D721Med (cell line): ENCODE measurements at regions not wholly inside any gene's neighbourhood (a gene's known extent, or its start where the extent isn't known, plus 50 kb on each side); places are given as distances from the start of the nearest gene placed in this dataset.

Experiments
- DNase-seq: peaks from one replicate; pipeline ENCODE4 v3.0.0; 2011; ENCODE audit warnings: low spot score; ENCODE audit not compliant: insufficient read length
- FAIRE-seq: peaks from 2 replicates; lab custom pipeline; 2011; peaks lifted over from hg19 to GRCh38; lab: Jason Lieb, UNC
- TF ChIP-seq, protein P1 (sequence below): IDR thresholded peaks from 2 replicates; pipeline ENCODE4 v1.5.1; 2012; ENCODE audit warnings: mild to moderate bottlenecking, control low read depth; ENCODE audit not compliant: insufficient read depth; ENCODE audit errors: missing control alignments

DNA sequence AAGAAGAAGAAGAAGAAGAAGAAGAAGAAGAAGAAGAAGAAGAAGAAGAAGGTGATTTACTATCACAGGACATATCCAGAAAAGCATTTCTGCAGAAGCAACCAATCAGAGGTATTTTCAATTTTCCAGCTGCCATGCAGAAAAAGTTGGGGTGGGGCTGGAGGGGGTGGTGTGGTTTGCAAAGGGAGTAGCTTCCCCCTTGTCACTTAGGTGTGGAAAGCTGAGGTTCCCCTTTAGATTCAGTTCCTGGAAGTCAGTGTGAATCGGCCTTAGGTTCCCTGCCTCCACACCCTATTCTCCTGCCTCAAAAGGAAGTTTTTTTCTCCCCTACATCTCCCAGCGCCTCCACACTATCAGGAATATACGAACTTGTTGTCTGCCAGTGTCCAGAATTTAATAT lies 276.7 kb upstream of the ARRDC4 start:
- TF ChIP-seq, protein P1, sequence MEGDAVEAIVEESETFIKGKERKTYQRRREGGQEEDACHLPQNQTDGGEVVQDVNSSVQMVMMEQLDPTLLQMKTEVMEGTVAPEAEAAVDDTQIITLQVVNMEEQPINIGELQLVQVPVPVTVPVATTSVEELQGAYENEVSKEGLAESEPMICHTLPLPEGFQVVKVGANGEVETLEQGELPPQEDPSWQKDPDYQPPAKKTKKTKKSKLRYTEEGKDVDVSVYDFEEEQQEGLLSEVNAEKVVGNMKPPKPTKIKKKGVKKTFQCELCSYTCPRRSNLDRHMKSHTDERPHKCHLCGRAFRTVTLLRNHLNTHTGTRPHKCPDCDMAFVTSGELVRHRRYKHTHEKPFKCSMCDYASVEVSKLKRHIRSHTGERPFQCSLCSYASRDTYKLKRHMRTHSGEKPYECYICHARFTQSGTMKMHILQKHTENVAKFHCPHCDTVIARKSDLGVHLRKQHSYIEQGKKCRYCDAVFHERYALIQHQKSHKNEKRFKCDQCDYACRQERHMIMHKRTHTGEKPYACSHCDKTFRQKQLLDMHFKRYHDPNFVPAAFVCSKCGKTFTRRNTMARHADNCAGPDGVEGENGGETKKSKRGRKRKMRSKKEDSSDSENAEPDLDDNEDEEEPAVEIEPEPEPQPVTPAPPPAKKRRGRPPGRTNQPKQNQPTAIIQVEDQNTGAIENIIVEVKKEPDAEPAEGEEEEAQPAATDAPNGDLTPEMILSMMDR, result no peak
- FAIRE-seq, result no peak
- DNase-seq, result no peak

DNA sequence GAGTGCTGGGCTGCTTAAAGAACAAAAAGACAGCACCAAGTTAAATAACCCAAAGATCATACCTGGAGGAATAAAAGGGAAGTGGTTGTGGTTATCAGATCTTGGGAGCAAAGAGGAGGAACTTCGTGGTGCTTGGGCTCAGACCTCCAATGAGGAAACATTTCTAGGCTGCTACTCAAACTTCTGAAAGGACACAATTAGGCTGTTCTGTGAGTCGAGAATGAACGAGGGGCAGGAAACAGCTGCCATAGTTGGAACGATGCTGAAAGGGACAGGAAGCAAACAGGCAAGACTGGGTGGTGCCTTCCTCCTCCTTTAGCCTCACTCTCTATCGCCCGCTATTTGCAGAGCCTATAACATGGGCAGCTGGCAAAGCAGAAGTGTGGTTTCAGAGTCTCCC lies 276.3 kb upstream of the ARRDC4 start:
- no peak for DNase-seq
- TF ChIP-seq, protein P1, result no peak
- no peak for FAIRE-seq

DNA sequence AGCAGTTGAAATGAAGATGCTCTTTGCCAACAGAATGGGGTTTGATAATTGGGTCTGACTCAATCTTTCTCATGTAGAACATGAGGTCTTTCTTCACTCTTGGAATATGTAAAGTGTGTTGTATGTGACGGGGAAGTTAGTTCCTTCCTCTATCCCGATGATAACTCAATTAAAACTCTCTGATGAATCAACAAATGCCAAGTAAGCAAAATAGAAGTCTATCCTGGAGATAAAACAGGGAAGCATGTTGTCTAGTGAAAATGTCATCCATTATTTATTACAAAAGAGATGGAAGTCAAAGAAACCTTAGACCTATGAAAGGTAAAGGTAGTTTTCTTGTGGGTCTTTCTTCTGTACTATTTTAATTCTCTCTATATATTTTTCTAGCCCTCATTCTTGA lies 274.2 kb upstream of the ARRDC4 start:
- TF ChIP-seq, protein P1, result no peak
- DNase-seq (no peak), FAIRE-seq (no peak)

DNA sequence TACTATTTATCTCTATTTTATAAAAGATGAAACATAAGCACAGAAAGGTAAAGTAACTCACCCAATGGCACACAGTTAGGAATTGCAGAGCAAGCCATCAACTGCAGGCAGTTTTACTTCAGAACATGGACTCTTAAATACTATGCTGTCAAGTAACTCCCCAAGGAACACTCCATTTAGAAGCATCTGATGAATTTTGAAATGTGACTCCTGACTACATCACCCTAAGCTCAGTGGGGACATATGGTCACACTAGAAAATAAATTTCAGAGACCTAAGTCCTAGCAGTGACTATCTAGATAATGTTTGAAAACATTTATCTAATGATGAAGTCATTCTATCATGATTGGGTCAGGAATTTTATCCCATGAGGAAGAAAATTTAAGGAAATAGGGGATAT lies 272.8 kb upstream of the ARRDC4 start:
- DNase-seq, result no peak
- no peak for FAIRE-seq
- TF ChIP-seq, protein P1, result no peak

DNA sequence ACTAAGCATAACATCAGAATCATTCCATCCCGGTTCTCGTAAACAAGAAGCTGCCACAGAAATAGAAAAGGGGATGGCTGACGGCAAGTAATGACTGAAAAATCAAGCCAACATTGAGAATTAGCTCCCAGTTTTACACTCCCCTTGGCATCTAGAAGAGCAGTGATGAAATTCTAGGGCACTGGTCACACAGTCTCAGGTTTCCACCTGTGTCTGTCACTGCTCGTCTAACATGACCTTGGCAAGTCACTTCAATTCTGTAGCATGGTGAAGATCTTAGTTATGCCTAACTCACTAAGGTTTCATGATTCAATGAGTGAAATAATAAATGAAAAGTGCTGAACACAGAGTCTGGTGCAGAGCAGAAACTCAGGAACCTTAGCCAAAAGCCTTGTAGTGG lies 272.3 kb upstream of the ARRDC4 start:
- no peak for DNase-seq
- no peak for FAIRE-seq
- TF ChIP-seq, protein P1, result no peak

DNA sequence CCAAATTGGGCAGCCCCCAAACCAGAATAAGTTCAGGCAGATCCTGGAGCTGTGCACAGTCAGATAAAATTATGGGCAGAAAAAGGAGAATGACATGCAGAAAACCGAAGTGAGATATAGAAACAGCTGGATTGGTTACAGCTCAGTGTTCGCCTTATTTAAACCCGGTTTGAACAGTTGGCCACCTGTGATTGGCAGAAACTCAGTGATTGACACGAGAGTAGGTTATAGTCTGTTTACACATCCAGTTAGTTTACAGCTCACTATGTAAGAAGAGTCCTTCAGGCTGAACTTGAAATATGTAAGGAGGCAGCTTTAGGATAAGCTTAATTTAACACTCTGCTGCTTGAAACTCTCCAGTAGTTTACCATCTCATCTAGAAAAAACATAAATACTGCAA lies 271.6 kb upstream of the ARRDC4 start:
- FAIRE-seq (no peak), DNase-seq (no peak)
- TF ChIP-seq, protein P1, result no peak

DNA sequence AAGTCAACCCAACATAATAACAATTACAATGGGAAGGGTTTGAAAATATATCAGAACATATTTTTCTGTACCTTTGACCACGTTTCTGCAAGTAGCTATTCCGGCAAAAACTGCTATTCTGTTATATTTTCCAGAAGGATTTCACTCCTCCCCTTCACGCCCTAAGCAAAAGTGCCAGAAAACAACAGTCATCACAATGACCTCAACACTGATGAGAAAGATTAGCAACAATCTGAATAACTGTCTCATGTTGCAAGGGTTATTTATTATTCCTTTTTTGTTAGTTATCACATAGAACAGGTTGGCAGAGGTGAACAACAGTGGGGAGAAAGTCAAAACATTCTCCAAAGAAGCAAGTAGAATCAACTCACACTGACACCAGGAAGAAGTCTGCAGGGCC lies 269.4 kb upstream of the ARRDC4 start:
- DNase-seq, result no peak
- FAIRE-seq, result no peak
- TF ChIP-seq, protein P1, result no peak
